ENCODE measurements at regions not wholly inside any gene's neighbourhood (a gene's known extent, or its start where the extent isn't known, plus 50 kb on each side); places are given as distances from the start of the nearest gene placed in this dataset.

- TF ChIP-seq ZBTB33 (IDR thresholded peaks at IDR 0.05; ENCODE audit: borderline replicate concordance, low read depth) (no peak), CTCF (IDR thresholded peaks at IDR 0.05) (no peak), FOSL2 (IDR thresholded peaks at IDR 0.05; ENCODE audit: borderline replicate concordance, low read depth) (no peak), RXRA (IDR thresholded peaks at IDR 0.05; ENCODE audit: borderline replicate concordance, low read depth) (no peak), EZH2phosphoT487 (IDR thresholded peaks at IDR 0.05; ENCODE audit: borderline replicate concordance, low read depth) (no peak)
Measured at GRCh38 chr21:14827468-14827867, 237.3 kb downstream of the NRIP1 start (continued).

- no peak overlapping the region for H3K4me3 ChIP-seq (ENCODE audit: low read depth in 2 of 2, low read length in 1 of 2)
- no peaks in the 10 kb centered on the region for H4K20me1 ChIP-seq (ENCODE audit: insufficient read depth)
- no peaks in the 10 kb centered on the region for H3K4me1 ChIP-seq (ENCODE audit: control insufficient read depth in 1 of 2, insufficient read depth in 2 of 2, low read depth in 1 of 2, low read length in 1 of 2)
- H3F3A ChIP-seq (replicated peaks; ENCODE audit: insufficient read depth) = no peaks in the 10 kb centered on the region
- no peaks in the 10 kb centered on the region for H3K27me3 ChIP-seq (ENCODE audit: insufficient read depth)
- ChIA-PET POLR2A (no interaction called here), CTCF (no interaction called here)
- no peaks in the 10 kb centered on the region for H3K9me2 ChIP-seq
- no peak overlapping the region for H3K27ac ChIP-seq (ENCODE audit: low read depth in 2 of 2, low read length in 1 of 2)
- no peaks in the 10 kb centered on the region for H3K9me3 ChIP-seq
- no peak overlapping the region for H3K4me2 ChIP-seq
- TF ChIP-seq NRF1 (IDR thresholded peaks at IDR 0.05; ENCODE audit: low read depth, low read length) (no peak), SIN3A (IDR thresholded peaks at IDR 0.05; ENCODE audit: borderline replicate concordance, low read depth, low read length) (no peak), MXI1 (IDR thresholded peaks at IDR 0.05; ENCODE audit: low read depth, low read length) (no peak), FOXM1 (IDR thresholded peaks at IDR 0.05; ENCODE audit: low read depth) (no peak), EZH2phosphoT487 (IDR thresholded peaks at IDR 0.05; ENCODE audit: borderline replicate concordance, low read depth) (no peak), USF1 (IDR thresholded peaks at IDR 0.05; ENCODE audit: borderline replicate concordance, low read depth) (no peak), SMC3 (IDR thresholded peaks at IDR 0.05; ENCODE audit: low read depth, low read length) (no peak), TEAD4 (IDR thresholded peaks at IDR 0.05; ENCODE audit: borderline replicate concordance, insufficient read depth) (no peak), RAD21 (IDR thresholded peaks at IDR 0.05; ENCODE audit: low read length) (no peak), JUND (IDR thresholded peaks at IDR 0.05) (no peak), REST (IDR thresholded peaks at IDR 0.05; ENCODE audit: low read depth, low read length) (no peak)
- no peak for DNase-seq
- no peaks in the 10 kb centered on the region for H3K36me3 ChIP-seq (replicated peaks in 1 of 2; ENCODE audit: control insufficient read depth in 1 of 2, insufficient read depth in 2 of 2, low read length in 1 of 2)
- no peak overlapping the region for H3K9ac ChIP-seq
- H3K79me2 ChIP-seq (ENCODE audit: insufficient read depth) = no peaks in the 10 kb centered on the region
- no peak overlapping the region for H2AFZ ChIP-seq (ENCODE audit: low read depth)
- WGBS (ENCODE audit: low lambda C conversion rate) = 5% methylated on average over 6 of the region's 6 CpGs
Measured at GRCh38 chr21:14826630-14827029, 238.2 kb downstream of the NRIP1 start.

Measured in SK-N-SH (cell line).